GM13976 (cell line): ENCODE measurements at regions not wholly inside any gene's neighbourhood (a gene's known extent, or its start where the extent isn't known, plus 50 kb on each side); places are given as distances from the start of the nearest gene placed in this dataset.

ENCODE experiments used
- DNase-seq: peaks from one replicate; pipeline ENCODE4 v3.0.0; 2012; ENCODE audit warnings: low spot score
- in situ Hi-C: fragments of 300-500 bp; cut with MboI; formaldehyde crosslinking; loops from one replicate; pipeline ENCODE4 v1.12.0; 2022; ENCODE audit warnings: low sequenced_read_pairs, mixed read lengths, inconsistent platforms; ENCODE audit not compliant: unreplicated experiment
- TF ChIP-seq, protein P1 (sequence below): IDR thresholded peaks from 2 replicates; pipeline ENCODE4 v1.5.1; 2012; ENCODE audit warnings: borderline replicate concordance, mild to moderate bottlenecking; ENCODE audit not compliant: insufficient read depth; ENCODE audit errors: extremely low read depth, missing control alignments, control extremely low read depth

DNA sequence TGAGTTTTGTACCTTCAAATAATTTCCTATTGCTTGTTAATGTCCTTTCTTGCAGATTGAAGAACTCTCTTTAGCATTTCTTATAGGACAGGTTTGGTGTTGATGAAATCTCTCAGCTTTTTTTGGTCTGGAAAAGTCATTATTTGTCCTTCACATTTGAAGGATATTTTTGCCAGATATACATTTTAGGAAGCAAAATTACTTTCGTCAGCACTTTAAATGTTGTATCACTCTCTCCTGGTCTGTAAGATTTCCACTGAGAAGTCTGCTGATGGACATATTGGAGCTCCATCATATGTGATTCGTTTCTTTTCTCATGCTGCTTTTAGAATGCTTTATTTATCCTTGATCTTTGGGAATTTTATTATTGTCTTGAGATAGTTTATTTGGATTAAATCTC lies 105.5 kb downstream of the TNFSF13B start:
- TF ChIP-seq, protein P1, sequence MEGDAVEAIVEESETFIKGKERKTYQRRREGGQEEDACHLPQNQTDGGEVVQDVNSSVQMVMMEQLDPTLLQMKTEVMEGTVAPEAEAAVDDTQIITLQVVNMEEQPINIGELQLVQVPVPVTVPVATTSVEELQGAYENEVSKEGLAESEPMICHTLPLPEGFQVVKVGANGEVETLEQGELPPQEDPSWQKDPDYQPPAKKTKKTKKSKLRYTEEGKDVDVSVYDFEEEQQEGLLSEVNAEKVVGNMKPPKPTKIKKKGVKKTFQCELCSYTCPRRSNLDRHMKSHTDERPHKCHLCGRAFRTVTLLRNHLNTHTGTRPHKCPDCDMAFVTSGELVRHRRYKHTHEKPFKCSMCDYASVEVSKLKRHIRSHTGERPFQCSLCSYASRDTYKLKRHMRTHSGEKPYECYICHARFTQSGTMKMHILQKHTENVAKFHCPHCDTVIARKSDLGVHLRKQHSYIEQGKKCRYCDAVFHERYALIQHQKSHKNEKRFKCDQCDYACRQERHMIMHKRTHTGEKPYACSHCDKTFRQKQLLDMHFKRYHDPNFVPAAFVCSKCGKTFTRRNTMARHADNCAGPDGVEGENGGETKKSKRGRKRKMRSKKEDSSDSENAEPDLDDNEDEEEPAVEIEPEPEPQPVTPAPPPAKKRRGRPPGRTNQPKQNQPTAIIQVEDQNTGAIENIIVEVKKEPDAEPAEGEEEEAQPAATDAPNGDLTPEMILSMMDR: no peak
- in situ Hi-C loops: no loop called here

DNA sequence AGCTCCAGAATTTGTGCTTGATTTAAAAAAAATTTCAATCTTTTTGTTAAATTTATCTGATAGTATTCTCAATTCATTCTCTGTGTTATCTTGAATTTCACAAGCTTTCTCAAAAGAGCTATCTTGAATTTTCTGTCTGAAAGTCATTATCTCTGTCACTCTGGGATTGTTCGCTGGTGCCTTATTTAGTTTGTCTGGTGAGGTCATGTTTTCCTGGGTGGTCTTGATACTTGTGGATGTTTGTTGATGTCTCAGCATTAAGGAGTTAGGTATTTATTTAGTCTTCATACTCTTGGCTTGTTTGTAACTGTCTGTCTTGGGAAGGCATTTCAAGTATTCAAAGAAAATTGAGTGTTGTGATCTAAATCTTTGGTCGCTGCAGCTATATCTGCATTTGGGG lies 106.3 kb downstream of the TNFSF13B start:
- in situ Hi-C loops: no loop called here
- DNase-seq: no peak
- TF ChIP-seq, protein P1: no peak

More for the DNA sequence above, 105.5 kb downstream of the TNFSF13B start:
- DNase-seq: no peak

DNA sequence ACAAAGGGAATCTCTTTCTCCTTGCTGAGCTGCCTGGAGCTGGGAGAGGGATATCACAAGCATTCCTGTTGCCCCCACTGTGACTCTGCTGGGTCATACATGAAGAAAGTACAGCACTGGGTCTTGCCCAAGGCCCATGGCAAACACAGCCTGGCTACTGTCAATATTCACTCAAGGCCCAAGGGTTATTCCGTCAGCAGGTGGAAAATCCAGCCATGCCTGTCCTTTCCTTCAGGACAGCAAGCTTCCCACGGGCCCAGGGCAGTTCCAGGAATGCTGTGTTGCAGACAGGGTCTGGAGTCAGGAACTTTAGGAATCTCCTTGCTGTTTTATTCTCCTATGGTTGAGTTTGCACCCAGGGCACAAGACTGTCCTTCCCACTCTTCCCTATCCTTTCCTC lies 106.8 kb downstream of the TNFSF13B start:
- DNase-seq: no peak
- in situ Hi-C loops: no loop called here
- TF ChIP-seq, protein P1: no peak

DNA sequence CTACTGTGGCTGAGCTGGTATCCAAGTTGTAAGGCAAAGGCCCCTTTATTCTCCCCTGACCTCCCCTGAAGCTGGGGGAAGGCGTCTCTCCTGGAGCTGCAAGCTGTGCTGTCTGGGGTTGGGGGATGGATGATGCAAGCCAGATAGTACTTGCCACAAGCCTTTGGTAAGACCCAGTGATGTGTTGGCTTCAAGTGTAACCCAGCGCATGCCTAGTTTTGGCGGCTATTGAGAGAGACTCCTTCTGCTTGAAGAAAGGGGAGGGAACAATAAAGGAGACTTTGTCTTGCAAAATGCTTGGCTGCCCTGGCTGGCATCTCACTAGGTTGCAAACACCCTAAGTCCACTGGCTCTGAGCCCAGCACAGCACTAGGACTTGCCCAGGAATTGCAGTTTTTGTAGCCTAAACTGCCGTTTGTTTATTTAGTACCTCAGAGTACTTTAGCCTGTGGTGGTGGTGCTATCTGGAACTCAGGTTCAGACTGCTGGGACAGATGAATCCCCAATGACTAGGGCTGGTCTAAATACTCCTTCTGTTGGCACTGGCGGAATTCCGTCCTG lies 108.2 kb downstream of the TNFSF13B start:
- no peak for DNase-seq
- in situ Hi-C loops: no loop called here
- TF ChIP-seq, protein P1: no peak

DNA sequence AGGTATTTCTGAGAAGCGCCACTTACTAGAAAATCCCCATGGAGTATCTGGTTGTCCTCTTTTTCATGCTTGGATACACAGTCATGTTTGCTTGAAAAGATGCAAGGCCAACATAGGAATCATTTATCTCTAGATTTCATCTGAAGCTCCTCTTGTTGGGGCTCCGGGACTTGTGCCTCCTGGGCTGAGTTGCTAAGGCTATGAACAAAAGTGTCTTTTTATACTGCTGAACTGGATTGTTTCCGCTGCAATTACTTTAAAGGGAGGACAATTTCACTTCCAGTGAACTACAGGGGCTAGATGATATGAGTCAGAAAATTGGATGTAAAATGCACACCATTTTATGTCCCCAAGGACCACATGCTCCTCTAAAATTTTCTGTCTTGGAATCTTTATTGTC lies 114.1 kb downstream of the TNFSF13B start:
- in situ Hi-C loops: no loop called here
- no peak for DNase-seq
- TF ChIP-seq, protein P1: no peak

DNA sequence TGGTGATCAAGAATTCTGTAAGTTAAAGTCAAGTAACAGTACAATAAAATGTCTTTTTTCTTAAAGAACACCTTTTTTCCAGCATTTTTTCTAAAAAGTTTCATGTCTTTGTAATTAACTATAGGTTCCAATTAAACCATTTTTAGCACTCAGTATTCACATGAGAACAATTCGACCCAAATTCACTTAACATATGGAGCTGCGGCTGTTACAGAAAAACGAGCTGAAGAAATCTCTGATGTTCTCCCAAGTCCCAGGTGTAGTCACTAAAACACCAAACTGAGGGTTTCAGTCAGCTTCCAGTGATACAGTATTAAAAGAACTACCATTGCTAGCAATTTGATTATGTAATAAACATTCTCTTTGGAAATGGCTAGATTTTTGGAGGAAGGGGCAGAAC lies 117.6 kb downstream of the TNFSF13B start:
- TF ChIP-seq, protein P1: no peak
- in situ Hi-C loops: no loop called here
- DNase-seq: no peak
